Esophagus mucosa (tissue), 1 donor: ENCODE measurements at regions not wholly inside any gene's neighbourhood (a gene's known extent, or its start where the extent isn't known, plus 50 kb on each side); places are given as distances from the start of the nearest gene placed in this dataset.

Experiments used
- ATAC-seq: fragments of 200-7000 bp; cut with Tn5 transposase; one replicate; pipeline ENCODE4 v1.9.1; 2020
- donor health status: DM: yes; HTN: yes; CAD: no.

GRCh38 chr22:48340191-48340590 lies 1487.5 kb downstream of the BRD1 start:
- ATAC-seq = no peak

- no peak for ATAC-seq
Observed at GRCh38 chr22:48338793-48339705, 1488.6 kb downstream of the BRD1 start.

GRCh38 chr22:48337957-48338792 lies 1489.5 kb downstream of the BRD1 start:
- no peak for ATAC-seq

GRCh38 chr22:48336339-48337060 lies 1491.2 kb downstream of the BRD1 start:
- no peak for ATAC-seq

GRCh38 chr22:48335442-48336139 lies 1492.1 kb downstream of the BRD1 start:
- ATAC-seq = no peak

- ATAC-seq = no peak
Observed at GRCh38 chr22:48334971-48335370, 1492.7 kb downstream of the BRD1 start.

GRCh38 chr22:48333816-48334735 lies 1493.6 kb downstream of the BRD1 start:
- ATAC-seq = no peak

GRCh38 chr22:48333323-48333763 lies 1494.3 kb downstream of the BRD1 start:
- no peak for ATAC-seq

GRCh38 chr22:48332438-48333322 lies 1495.0 kb downstream of the BRD1 start:
- no peak for ATAC-seq

- no peak for ATAC-seq
Observed at GRCh38 chr22:48331691-48332220, 1495.9 kb downstream of the BRD1 start.

GRCh38 chr22:48331266-48331665 lies 1496.4 kb downstream of the BRD1 start:
- no peak for ATAC-seq

- ATAC-seq = no peak
Observed at GRCh38 chr22:48327721-48328120, 1500.0 kb downstream of the BRD1 start.

- no peak for ATAC-seq
Observed at GRCh38 chr22:48323746-48324145, 1503.9 kb downstream of the BRD1 start.

GRCh38 chr22:48322907-48323306 lies 1504.8 kb downstream of the BRD1 start:
- no peak for ATAC-seq

GRCh38 chr22:48321986-48322545 lies 1505.6 kb downstream of the BRD1 start:
- ATAC-seq = no peak

GRCh38 chr22:48320683-48321451 lies 1506.8 kb downstream of the BRD1 start:
- no peak for ATAC-seq

GRCh38 chr22:48320048-48320682 lies 1507.5 kb downstream of the BRD1 start:
- no peak for ATAC-seq
